ENCODE measurements at regions not wholly inside any gene's neighbourhood (a gene's known extent, or its start where the extent isn't known, plus 50 kb on each side); places are given as distances from the start of the nearest gene placed in this dataset.

GRCh38 chr7:7018290-7018689 is 164.1 kb upstream of the C1GALT1 start:
- H3K18ac ChIP-seq (ENCODE audit: insufficient read length, low read depth, low read length), result no peak overlapping the region
- H3K4ac ChIP-seq (ENCODE audit: low read depth, low read length), result no peak overlapping the region
- H3K79me2 ChIP-seq (ENCODE audit: insufficient read depth, low read length), result no peaks in the 10 kb centered on the region
- H2BK15ac ChIP-seq (ENCODE audit: low read depth, low read length), result no peak overlapping the region
- H3K4me2 ChIP-seq (ENCODE audit: insufficient read depth, insufficient read length, low read length), result no peak overlapping the region
- H3K79me1 ChIP-seq (ENCODE audit: insufficient read depth, low read depth, low read length, poor library complexity, severe bottlenecking), result no peaks in the 10 kb centered on the region
- Mint-ChIP-seq H3K4me1 (peaks cover 0 to 4% of the 10 kb centered on the region in 2 experiments; a peak in 1 of 4 replicates), H3K27ac (no peak overlapping the region), H3K9me3 (peaks cover 0 to 2% of the 10 kb centered on the region in 2 experiments; a peak in 1 of 5 replicates), H3K4me3 (no peak overlapping the region), H3K36me3 (ENCODE audit: insufficient read depth in 1 of 3, low read depth in 3 of 3) (no peaks in the 10 kb centered on the region), H3K27me3 (ENCODE audit: low read depth) (no peaks in the 10 kb centered on the region)
- TF ChIP-seq CTCF (conservative IDR thresholded peaks at IDR 0.05), result no peak
- WGBS (ENCODE audit: extremely low coverage, insufficient read length, low lambda C conversion rate), result no CpG with 5 or more reads among the region's 1 CpG
- no peaks in the 10 kb centered on the region for H3K23me2 ChIP-seq (ENCODE audit: insufficient read length, low read depth, low read length, poor library complexity, severe bottlenecking)
- H3K23ac ChIP-seq (ENCODE audit: insufficient read length, low read depth, low read length), result no peak overlapping the region
- no peak overlapping the region for H3K56ac ChIP-seq (ENCODE audit: insufficient read length, low read depth, low read length)
- no peaks in the 10 kb centered on the region for H3K27me3 ChIP-seq (ENCODE audit: insufficient read depth, low read length)
- H3K27ac ChIP-seq (ENCODE audit: insufficient read length, low read depth, low read length), result no peak overlapping the region
- no peaks in the 10 kb centered on the region for H3K9me3 ChIP-seq (ENCODE audit: control insufficient read depth, low read depth, low read length)
- no peak overlapping the region for H4K91ac ChIP-seq (ENCODE audit: insufficient read length, low read depth, low read length)
- no peak overlapping the region for H3T11ph ChIP-seq (ENCODE audit: low read length)
- H2BK5ac ChIP-seq (ENCODE audit: insufficient read length, low read length), result no peak overlapping the region
- no peak overlapping the region for H4K5ac ChIP-seq (ENCODE audit: insufficient read length, low read depth, low read length)
- H2BK120ac ChIP-seq (ENCODE audit: low read depth, low read length, poor library complexity, severe bottlenecking), result no peak overlapping the region
- DNase-seq, result no peak
- H2BK20ac ChIP-seq (ENCODE audit: low read depth, low read length, poor library complexity, severe bottlenecking), result no peak overlapping the region
- H2AK5ac ChIP-seq (ENCODE audit: insufficient read length, low read length), result no peak overlapping the region
- H4K20me1 ChIP-seq (ENCODE audit: control insufficient read depth, insufficient read depth, insufficient read length), result no peaks in the 10 kb centered on the region
- no peak overlapping the region for H3K9ac ChIP-seq (ENCODE audit: extremely low read depth, insufficient read length, low read length)
- no peak overlapping the region for H4K8ac ChIP-seq (replicated peaks; ENCODE audit: insufficient read length, low read depth, low read length)
- H3K14ac ChIP-seq (ENCODE audit: insufficient read depth, low read length), result no peak overlapping the region
- H2AFZ ChIP-seq (ENCODE audit: low read length), result no peak overlapping the region
- H2BK12ac ChIP-seq (ENCODE audit: insufficient read length, low read depth, low read length), result no peak overlapping the region
- H3K4me1 ChIP-seq (ENCODE audit: insufficient read depth, low read length), result no peaks in the 10 kb centered on the region
